Spleen (tissue), 7 donors: ENCODE measurements at regions not wholly inside any gene's neighbourhood (a gene's known extent, or its start where the extent isn't known, plus 50 kb on each side); places are given as distances from the start of the nearest gene placed in this dataset.

Experiments
- CTCF ChIP-seq, 11 experiments: fragments of 200-600 bp in 7 of 11; fragments of 450-650 bp in 4 of 11; sonication (generic) in 4 of 11; IDR thresholded peaks in 8 of 11; conservative IDR thresholded peaks in 3 of 11; 1 replicate in 7 of 11; 2 replicates in 4 of 11; pipeline versions ENCODE4 v1.4.0 to v1.8.0; 2016 to 2021; ENCODE audit warnings: antibody characterized with exemption in 11 of 11, inconsistent platforms in 4 of 11, mild to moderate bottlenecking in 1 of 11
- POLR2A ChIP-seq, 3 donors: fragments of 450-650 bp; IDR thresholded peaks; one replicate each; pipeline ENCODE4 v1.5.1; 2017; ENCODE audit warnings: antibody characterized with exemption in 3 of 3, mild to moderate bottlenecking in 1 of 3
- donor health status: DM: no; HTN: no; CAD: no; lungs with moderate emphysema.
- donor health status: DM: no; HTN: no; CAD: no.
- donor health status: DM: no; HTN: no; CAD: no.

DNA sequence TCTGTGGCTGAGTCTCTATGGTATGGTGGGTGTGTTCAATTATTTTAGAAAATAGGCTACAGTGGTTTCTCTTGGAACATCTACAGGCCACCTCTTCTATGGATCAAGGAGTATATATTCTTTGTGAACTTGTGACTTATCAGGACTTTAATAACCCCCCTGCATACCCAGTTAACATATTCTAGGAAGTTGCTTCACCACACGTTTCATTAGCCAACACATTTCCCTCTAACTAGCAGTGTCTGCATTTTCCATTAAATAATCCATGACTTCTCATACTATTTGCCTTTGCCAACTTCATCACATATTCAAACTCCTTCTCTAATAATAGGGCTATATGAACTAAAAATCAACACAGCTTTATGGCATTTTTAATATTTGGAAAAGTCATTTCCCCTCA, 187.6 kb upstream of the ARL4C start:
- TF ChIP-seq POLR2A (IDR thresholded peaks at IDR 0.05), result no peak
- no peak for TF ChIP-seq CTCF (IDR thresholded peaks at IDR 0.05 in 8 of 11, conservative IDR thresholded peaks at IDR 0.05 in 3 of 11)
